ENCODE measurements at regions not wholly inside any gene's neighbourhood (a gene's known extent, or its start where the extent isn't known, plus 50 kb on each side); places are given as distances from the start of the nearest gene placed in this dataset.

DNA sequence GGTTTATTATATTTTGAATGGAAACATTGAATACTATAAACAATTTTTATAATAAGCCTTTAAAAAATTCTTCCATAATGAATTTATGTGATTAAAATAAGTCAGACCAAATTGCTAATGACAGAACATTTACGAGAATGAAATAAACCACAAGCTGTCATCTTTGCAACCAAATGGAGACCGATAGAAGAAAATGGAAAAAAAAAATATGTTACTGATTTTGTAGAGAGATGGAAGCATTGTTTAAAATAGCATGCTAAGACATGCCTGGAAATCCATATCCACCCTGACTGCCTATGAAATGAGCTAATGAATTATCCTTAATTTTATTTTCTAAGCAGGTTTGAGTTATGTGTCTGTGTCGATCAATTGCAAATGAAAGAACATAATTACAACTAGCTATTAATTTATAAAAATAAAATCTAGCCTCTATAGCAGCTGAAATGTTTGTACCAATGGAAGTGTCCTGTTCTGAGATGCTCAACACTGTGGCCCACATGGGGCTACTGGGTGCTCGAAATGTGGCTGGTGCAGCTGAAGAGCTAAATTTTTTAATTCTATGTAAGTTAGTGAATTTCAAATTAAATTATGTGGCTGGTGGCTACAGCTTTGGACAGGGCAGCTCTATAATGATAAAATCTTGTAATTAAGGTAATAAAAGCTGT lies 832.8 kb downstream of the RNF144A start (continued):
- TF ChIP-seq, protein P1, sequence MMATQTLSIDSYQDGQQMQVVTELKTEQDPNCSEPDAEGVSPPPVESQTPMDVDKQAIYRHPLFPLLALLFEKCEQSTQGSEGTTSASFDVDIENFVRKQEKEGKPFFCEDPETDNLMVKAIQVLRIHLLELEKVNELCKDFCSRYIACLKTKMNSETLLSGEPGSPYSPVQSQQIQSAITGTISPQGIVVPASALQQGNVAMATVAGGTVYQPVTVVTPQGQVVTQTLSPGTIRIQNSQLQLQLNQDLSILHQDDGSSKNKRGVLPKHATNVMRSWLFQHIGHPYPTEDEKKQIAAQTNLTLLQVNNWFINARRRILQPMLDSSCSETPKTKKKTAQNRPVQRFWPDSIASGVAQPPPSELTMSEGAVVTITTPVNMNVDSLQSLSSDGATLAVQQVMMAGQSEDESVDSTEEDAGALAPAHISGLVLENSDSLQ (IDR thresholded peaks at IDR 0.05), result no peak
- TF ChIP-seq NR4A1 (CRISPR knock-in tag; IDR thresholded peaks at IDR 0.05) (no peak), NR4A1 (tag; IDR thresholded peaks at IDR 0.05) (no peak), TAF1 (IDR thresholded peaks at IDR 0.05; ENCODE audit: control insufficient read depth, extremely low read depth, insufficient read depth, low read length, severe bottlenecking) (no peak), MEF2A (IDR thresholded peaks at IDR 0.05; ENCODE audit: control insufficient read depth, low read depth, low read length) (no peak), ZNF134 (CRISPR knock-in tag; conservative IDR thresholded peaks at IDR 0.05) (no peak), ARNT (IDR thresholded peaks at IDR 0.05) (no peak), CTBP1 (IDR thresholded peaks at IDR 0.05; ENCODE audit: borderline replicate concordance) (no peak), HDAC2 (IDR thresholded peaks at IDR 0.05) (no peak), BDP1 (IDR thresholded peaks at IDR 0.05; ENCODE audit: insufficient read depth, insufficient read length) (no peak)
- TF ChIP-seq, protein P2, sequence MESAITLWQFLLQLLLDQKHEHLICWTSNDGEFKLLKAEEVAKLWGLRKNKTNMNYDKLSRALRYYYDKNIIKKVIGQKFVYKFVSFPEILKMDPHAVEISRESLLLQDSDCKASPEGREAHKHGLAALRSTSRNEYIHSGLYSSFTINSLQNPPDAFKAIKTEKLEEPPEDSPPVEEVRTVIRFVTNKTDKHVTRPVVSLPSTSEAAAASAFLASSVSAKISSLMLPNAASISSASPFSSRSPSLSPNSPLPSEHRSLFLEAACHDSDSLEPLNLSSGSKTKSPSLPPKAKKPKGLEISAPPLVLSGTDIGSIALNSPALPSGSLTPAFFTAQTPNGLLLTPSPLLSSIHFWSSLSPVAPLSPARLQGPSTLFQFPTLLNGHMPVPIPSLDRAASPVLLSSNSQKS (CRISPR knock-in tag; IDR thresholded peaks at IDR 0.05), result no peak

Data from K562 (cell line).